SU-DHL-6 (cell line): ENCODE measurements at regions not wholly inside any gene's neighbourhood (a gene's known extent, or its start where the extent isn't known, plus 50 kb on each side); places are given as distances from the start of the nearest gene placed in this dataset.
"Not testable (repeated sequence)": the region's sequence is repeated elsewhere in the genome, so short reads cannot be mapped to it uniquely, and the experiment has no call there.

Experiments
- H2AFZ ChIP-seq: fragments of 200-600 bp; sonication (generic); 2 replicates; pipeline ENCODE4 v1.6.1; 2014; ENCODE audit warnings: low read depth, mild to moderate bottlenecking, moderate library complexity, mixed read lengths, antibody characterized with exemption, low read length; ENCODE audit not compliant: severe bottlenecking
- H3F3A ChIP-seq: fragments of 200-600 bp; shearing (Covaris generic); 2 replicates; pipeline ENCODE4 v1.6.0; 2016; ENCODE audit warnings: antibody characterized with exemption, mild to moderate bottlenecking; ENCODE audit not compliant: insufficient read depth
- H3K27ac ChIP-seq: fragments of 200-600 bp; sonication (generic); 2 replicates; pipeline ENCODE4 v1.5.1; 2016; ENCODE audit warnings: low read depth, mild to moderate bottlenecking, low read length, moderate library complexity, mixed read lengths
- H3K27me3 ChIP-seq: fragments of 200-600 bp; sonication (generic), shearing (Covaris generic); 2 replicates; pipeline ENCODE4 v1.6.0; 2014; ENCODE audit warnings: mild to moderate bottlenecking, low read length
- H3K36me3 ChIP-seq: fragments of 200-600 bp; sonication (generic); 2 replicates; pipeline ENCODE4 v1.6.1; 2014; ENCODE audit warnings: mild to moderate bottlenecking, low read length, mixed read lengths
- H3K4me2 ChIP-seq: fragments of 300-600, 200-600 bp; shearing (Covaris generic), sonication (generic); 2 replicates; pipeline ENCODE4 v1.6.0; 2014; ENCODE audit warnings: low read length, low read depth, mild to moderate bottlenecking; ENCODE audit not compliant: poor library complexity, severe bottlenecking
- H3K4me3 ChIP-seq: fragments of 200-600 bp; sonication (generic); 2 replicates; pipeline ENCODE4 v1.5.1; 2014; ENCODE audit warnings: antibody characterized with exemption, low read length, mild to moderate bottlenecking, mixed read lengths; ENCODE audit not compliant: insufficient read depth, poor library complexity, severe bottlenecking
- H3K79me2 ChIP-seq: fragments of 200-600 bp; sonication (generic); 2 replicates; pipeline ENCODE4 v1.6.1; 2014; ENCODE audit warnings: mild to moderate bottlenecking, low read length, moderate library complexity; ENCODE audit not compliant: insufficient read depth
- H3K9ac ChIP-seq: fragments of 200-600 bp; sonication (generic); 2 replicates; pipeline ENCODE4 v1.7.0; 2014; ENCODE audit warnings: mild to moderate bottlenecking, low read length
- H3K9me2 ChIP-seq: fragments of 200-600 bp; sonication (generic); replicated peaks from 2 replicates; pipeline ENCODE4 v1.6.1; 2014; ENCODE audit warnings: low read length; ENCODE audit not compliant: insufficient read depth
- H3K9me3 ChIP-seq: fragments of 200-600 bp; sonication (generic); 2 replicates; pipeline ENCODE4 v1.6.1; 2014; ENCODE audit warnings: low read length, mixed read lengths; ENCODE audit not compliant: insufficient read depth
- H4K20me1 ChIP-seq: fragments of 200-600 bp; sonication (generic); 2 replicates; pipeline ENCODE4 v1.6.1; 2014; ENCODE audit warnings: low read depth, mild to moderate bottlenecking, antibody characterized with exemption, low read length, moderate library complexity, mixed read lengths

GRCh38 chr2:89756616-89757015 is 1065.1 kb downstream of the RPIA start:
- not testable (repeated sequence) for H3K4me3 ChIP-seq, H3K27me3 ChIP-seq, H3K36me3 ChIP-seq, H3K4me2 ChIP-seq, H4K20me1 ChIP-seq, H3K9me3 ChIP-seq, H3K9ac ChIP-seq, H3F3A ChIP-seq, H3K79me2 ChIP-seq, H3K27ac ChIP-seq, H2AFZ ChIP-seq, H3K9me2 ChIP-seq

- not testable (repeated sequence) for H4K20me1 ChIP-seq, H3K27ac ChIP-seq, H3K9me2 ChIP-seq, H2AFZ ChIP-seq, H3K9me3 ChIP-seq, H3K79me2 ChIP-seq, H3F3A ChIP-seq, H3K4me3 ChIP-seq, H3K4me2 ChIP-seq, H3K36me3 ChIP-seq, H3K27me3 ChIP-seq, H3K9ac ChIP-seq
Observed at GRCh38 chr2:89758332-89759026, 1067.0 kb downstream of the RPIA start.

GRCh38 chr2:89760762-89761161 is 1069.3 kb downstream of the RPIA start:
- not testable (repeated sequence) for H3F3A ChIP-seq, H3K4me3 ChIP-seq, H2AFZ ChIP-seq, H3K27me3 ChIP-seq, H3K79me2 ChIP-seq, H3K9me2 ChIP-seq, H3K36me3 ChIP-seq, H4K20me1 ChIP-seq, H3K27ac ChIP-seq, H3K4me2 ChIP-seq, H3K9me3 ChIP-seq, H3K9ac ChIP-seq

DNA sequence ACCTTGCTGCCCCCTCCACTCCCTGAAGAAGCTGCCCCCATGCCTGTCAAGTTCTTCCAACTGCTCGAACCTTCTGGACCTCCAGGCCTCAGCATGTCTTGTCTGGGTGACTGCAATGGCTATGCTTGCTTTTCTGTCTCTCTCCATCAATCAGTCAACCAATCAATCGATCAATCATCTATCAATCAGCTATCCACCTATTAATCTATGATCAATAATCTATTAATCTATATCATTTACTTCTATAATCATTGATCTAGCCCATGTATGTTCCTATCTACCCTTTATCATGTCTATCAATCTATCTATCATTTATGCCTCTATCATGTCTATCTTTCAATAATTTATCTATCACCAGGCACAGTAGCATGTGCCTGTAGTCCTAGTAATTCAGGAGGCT is 1069.7 kb downstream of the RPIA start:
- H3K9me3 ChIP-seq, result not testable (repeated sequence)

DNA sequence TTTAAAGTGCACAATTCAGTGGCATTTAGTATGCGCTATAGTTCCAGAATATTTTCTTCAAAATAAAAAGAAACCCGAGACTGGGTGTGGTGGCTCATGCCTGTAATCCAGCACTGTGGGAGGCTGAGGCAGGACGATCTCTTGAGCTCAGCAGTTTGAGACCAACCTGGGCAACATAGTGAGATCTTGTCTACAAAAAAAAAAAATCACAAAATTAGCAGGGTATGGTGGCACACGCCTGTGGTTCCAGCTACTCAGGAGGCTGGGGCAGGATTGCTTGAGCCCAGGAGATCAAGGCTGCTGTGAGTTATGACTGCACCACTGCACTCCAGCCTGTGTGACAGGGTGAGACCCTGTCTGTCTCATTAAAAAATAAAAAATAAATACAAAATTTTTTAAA is 1070.4 kb downstream of the RPIA start:
- H3K4me2 ChIP-seq, H3K36me3 ChIP-seq, H3K9me3 ChIP-seq, H3K9me2 ChIP-seq, H3K27me3 ChIP-seq, H2AFZ ChIP-seq, H3F3A ChIP-seq, H3K27ac ChIP-seq, H3K9ac ChIP-seq, H3K79me2 ChIP-seq, H4K20me1 ChIP-seq, H3K4me3 ChIP-seq: not testable (repeated sequence)

More for the DNA sequence above, 1069.7 kb downstream of the RPIA start:
- H4K20me1 ChIP-seq, H3K9ac ChIP-seq, H3K36me3 ChIP-seq, H3K27ac ChIP-seq, H3K9me2 ChIP-seq, H2AFZ ChIP-seq, H3F3A ChIP-seq, H3K27me3 ChIP-seq, H3K4me3 ChIP-seq, H3K79me2 ChIP-seq, H3K4me2 ChIP-seq: not testable (repeated sequence)

GRCh38 chr2:89762461-89763253 is 1071.2 kb downstream of the RPIA start:
- not testable (repeated sequence) for H3K79me2 ChIP-seq, H3K27me3 ChIP-seq, H3K27ac ChIP-seq, H3F3A ChIP-seq, H3K9ac ChIP-seq, H3K4me2 ChIP-seq, H4K20me1 ChIP-seq, H3K9me2 ChIP-seq, H2AFZ ChIP-seq, H3K9me3 ChIP-seq, H3K36me3 ChIP-seq, H3K4me3 ChIP-seq
